WI38 (cell line): ENCODE measurements at regions not wholly inside any gene's neighbourhood (a gene's known extent, or its start where the extent isn't known, plus 50 kb on each side); places are given as distances from the start of the nearest gene placed in this dataset.

Experiments
- H3K4me3 ChIP-seq: 2 replicates; pipeline ENCODE4 v1.5.1; 2011; ENCODE audit warnings: low read depth, mild to moderate bottlenecking, control low read depth, low read length
- TF ChIP-seq, protein P1 (sequence below): IDR thresholded peaks from 2 replicates; pipeline ENCODE4 v1.5.1; 2012; ENCODE audit warnings: low read depth, mild to moderate bottlenecking, control low read depth, low read length

DNA sequence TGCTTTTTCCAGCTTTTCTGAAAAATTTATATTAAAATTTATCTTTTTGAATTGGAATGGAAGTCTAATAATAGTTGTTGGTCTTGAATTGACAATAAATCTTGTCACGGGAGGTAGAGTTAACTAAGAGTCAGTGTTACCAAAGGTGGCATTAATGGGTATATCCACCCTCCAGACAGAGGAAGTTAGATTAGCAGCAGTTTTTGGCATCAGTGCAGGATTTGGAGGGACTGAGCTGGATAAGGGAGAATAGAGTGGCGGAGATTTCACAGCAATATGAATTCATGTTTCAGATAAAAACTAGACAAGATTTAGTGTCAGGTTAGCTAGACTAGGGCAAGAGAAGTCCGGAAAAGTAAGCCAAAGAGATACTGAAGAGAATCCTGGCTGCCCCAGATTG lies 201.3 kb upstream of the ZBTB20 start:
- TF ChIP-seq, protein P1, sequence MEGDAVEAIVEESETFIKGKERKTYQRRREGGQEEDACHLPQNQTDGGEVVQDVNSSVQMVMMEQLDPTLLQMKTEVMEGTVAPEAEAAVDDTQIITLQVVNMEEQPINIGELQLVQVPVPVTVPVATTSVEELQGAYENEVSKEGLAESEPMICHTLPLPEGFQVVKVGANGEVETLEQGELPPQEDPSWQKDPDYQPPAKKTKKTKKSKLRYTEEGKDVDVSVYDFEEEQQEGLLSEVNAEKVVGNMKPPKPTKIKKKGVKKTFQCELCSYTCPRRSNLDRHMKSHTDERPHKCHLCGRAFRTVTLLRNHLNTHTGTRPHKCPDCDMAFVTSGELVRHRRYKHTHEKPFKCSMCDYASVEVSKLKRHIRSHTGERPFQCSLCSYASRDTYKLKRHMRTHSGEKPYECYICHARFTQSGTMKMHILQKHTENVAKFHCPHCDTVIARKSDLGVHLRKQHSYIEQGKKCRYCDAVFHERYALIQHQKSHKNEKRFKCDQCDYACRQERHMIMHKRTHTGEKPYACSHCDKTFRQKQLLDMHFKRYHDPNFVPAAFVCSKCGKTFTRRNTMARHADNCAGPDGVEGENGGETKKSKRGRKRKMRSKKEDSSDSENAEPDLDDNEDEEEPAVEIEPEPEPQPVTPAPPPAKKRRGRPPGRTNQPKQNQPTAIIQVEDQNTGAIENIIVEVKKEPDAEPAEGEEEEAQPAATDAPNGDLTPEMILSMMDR, result no peak
- H3K4me3 ChIP-seq, result no peak overlapping the region

DNA sequence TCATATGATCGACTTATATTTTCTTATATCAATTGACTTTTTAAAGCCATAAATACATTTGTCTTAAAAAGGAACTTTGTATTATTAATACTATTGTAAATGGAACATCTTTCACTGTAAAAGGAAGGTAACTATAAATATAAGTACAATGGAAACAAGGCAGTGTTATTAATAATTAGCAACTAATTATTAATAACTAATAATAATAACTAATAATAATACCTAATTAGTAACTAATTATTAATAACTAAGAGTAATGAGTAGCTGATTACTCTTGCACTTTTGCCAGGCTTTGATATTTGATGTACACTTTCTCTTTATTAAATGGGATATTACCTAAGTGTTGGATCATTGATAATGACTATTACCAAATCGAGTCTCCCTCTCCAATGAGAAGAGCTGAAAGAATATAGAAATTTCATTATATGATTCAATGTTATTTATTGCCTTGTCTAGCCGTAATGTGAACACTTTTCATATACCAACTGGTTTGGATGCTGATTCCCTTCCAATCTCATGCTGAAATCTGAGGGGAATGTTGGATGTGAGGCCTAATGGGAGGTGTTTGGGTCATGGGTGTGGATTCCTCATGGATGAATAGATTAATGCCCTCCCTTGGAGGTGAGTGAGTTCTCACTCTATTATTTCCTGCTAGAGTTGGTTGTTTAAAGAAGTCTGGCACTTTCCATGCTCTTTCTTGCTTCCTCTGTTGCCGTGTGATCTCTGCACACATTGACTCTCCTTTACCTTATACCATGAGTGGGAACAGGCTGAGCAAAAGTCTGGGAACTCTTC lies 202.1 kb upstream of the ZBTB20 start:
- TF ChIP-seq, protein P1, result no peak
- H3K4me3 ChIP-seq, result no peak overlapping the region

DNA sequence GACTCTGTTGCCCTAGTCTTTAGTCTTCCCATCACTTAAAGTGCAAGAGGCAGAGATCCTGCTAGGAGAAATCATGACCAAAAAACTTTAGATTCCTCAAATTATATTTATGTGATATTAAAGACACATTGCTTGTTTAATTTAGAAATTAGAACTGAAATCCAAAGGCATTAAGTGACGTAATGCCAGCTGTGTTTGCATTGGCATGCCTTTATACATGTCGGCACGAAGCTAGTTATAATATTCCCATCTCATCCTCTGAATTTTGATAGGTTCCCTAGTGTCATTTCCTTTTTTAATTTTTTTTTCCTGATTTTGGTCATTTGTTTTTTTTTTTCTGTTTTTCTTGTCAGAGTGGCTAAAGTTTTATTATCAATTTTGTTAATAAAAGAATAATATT lies 203.5 kb upstream of the ZBTB20 start:
- H3K4me3 ChIP-seq, result no peak overlapping the region
- TF ChIP-seq, protein P1, result no peak

DNA sequence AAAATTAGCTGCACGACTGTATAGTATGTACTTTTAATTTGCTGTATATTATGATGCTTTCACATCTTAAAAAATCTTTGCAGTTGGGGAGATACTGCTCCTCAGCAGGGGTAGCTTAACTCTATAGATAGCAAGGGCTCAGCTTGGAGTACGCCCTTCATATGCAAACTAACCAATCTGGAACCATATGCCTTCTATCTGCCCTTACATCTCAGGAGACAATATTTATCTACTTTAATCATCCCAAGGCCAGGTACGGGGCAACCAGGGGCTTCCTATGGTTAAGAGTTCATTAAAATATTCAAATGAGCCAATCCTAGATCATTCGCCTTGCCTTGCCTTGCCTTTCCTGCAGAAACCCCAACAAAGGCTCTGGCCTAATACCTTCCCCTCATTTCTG lies 204.1 kb upstream of the ZBTB20 start:
- no peak overlapping the region for H3K4me3 ChIP-seq
- TF ChIP-seq, protein P1, result no peak

DNA sequence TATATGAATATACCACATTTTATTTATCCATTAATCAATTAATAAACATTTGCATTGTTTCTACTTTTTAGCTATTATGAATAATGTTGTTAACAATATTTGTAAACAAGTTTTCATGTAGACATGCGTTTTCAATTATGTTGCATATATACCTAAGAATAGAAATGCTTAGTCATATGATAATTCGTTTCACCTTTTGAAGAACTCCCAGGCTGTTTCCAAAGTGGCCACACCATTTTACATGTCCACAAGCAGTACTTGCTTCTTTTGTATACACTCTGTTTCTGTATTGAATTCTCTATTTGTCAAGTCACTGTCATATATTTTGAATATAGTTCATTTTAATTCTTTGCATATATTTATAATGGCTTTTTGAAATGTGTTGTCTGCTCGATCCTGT lies 206.9 kb upstream of the ZBTB20 start:
- TF ChIP-seq, protein P1, result no peak
- no peak overlapping the region for H3K4me3 ChIP-seq

DNA sequence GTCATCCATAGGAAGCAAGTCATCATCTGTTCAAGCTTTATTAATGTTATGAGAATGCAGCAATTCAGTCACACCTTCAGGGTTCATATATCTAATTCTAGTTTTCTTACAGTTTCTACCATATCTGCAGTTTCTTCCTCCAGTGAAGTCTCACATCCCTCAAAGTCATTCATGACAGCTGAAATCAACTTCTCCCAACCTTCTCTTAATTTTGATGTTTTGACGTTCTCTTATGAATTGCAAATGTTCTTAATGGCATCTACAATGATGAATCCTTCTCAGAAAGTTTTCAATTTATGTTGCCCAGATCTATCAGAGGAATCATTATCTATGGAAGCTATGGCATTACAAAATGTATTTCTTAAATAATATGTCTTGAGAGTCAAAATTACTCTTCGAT lies 210.4 kb upstream of the ZBTB20 start:
- TF ChIP-seq, protein P1, result no peak
- H3K4me3 ChIP-seq, result no peak overlapping the region

DNA sequence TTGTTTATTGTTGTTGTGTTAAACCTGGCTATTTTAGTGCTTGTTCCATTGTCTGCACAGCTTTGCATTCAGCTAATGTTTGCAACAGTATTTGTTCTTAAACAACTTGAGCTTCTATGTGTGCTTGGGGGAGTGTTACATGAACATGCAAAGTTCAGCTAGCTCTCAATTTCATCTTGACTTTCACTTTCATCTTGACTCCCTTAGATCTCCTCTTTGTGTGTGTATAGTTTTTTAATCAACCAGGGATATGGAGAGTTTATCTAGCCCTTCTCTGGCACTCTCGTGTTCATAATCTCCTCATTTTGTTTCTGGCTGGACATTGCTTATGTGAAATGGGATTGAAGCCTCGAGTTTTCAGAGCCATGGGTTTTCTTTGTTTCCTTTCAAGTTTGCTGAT lies 212.4 kb upstream of the ZBTB20 start:
- TF ChIP-seq, protein P1, result no peak
- H3K4me3 ChIP-seq, result no peak overlapping the region
